Endodermal cell (in vitro differentiated cells): ENCODE measurements at regions not wholly inside any gene's neighbourhood (a gene's known extent, or its start where the extent isn't known, plus 50 kb on each side); places are given as distances from the start of the nearest gene placed in this dataset.

Source experiments
- DNase-seq: peaks from one replicate; pipeline ENCODE4 v3.0.0-alpha.2; 2017
- H3K27ac ChIP-seq: 2 replicates; pipeline ENCODE4 v1.5.1; 2013; ENCODE audit warnings: mild to moderate bottlenecking, low read depth, low read length, moderate library complexity
- H3K27me3 ChIP-seq: 2 replicates; pipeline ENCODE4 v1.6.1; 2013; ENCODE audit warnings: mild to moderate bottlenecking, low read length, moderate library complexity; ENCODE audit not compliant: insufficient read depth, control insufficient read depth, poor library complexity, severe bottlenecking
- H3K36me3 ChIP-seq: 2 replicates; pipeline ENCODE4 v1.7.0; 2013; ENCODE audit warnings: mild to moderate bottlenecking, low read length, moderate library complexity; ENCODE audit not compliant: control insufficient read depth, insufficient read depth
- H3K4me1 ChIP-seq: one replicate; pipeline ENCODE4 v1.7.0; 2013; ENCODE audit warnings: low read length; ENCODE audit not compliant: control insufficient read depth, insufficient read depth
- H3K4me3 ChIP-seq: 2 replicates; pipeline ENCODE4 v1.5.1; 2013; ENCODE audit warnings: mild to moderate bottlenecking, low read length, moderate library complexity
- H3K9ac ChIP-seq: 2 replicates; pipeline ENCODE4 v1.6.1; 2013; ENCODE audit warnings: mild to moderate bottlenecking, low read length, moderate library complexity; ENCODE audit not compliant: poor library complexity, severe bottlenecking; ENCODE audit errors: extremely low read depth
- H3K9me3 ChIP-seq: 2 replicates; pipeline ENCODE4 v1.6.1; 2013; ENCODE audit warnings: mild to moderate bottlenecking, low read length, moderate library complexity; ENCODE audit not compliant: control insufficient read depth
- H3K27ac Mint-ChIP-seq: 2 replicates; pipeline ENCODE4 v1.8.0; 2020; ENCODE audit warnings: mixed read lengths
- H3K27me3 Mint-ChIP-seq: 2 replicates; pipeline ENCODE4 v1.8.0; 2021; ENCODE audit warnings: mild to moderate bottlenecking, mixed read lengths; ENCODE audit not compliant: insufficient read depth
- H3K36me3 Mint-ChIP-seq: 2 replicates; pipeline ENCODE4 v1.8.0; 2020; ENCODE audit warnings: low read depth, mixed read lengths
- H3K4me1 Mint-ChIP-seq: 2 replicates; pipeline ENCODE4 v1.8.0; 2020; ENCODE audit warnings: mixed read lengths
- H3K4me3 Mint-ChIP-seq: 2 replicates; pipeline ENCODE4 v1.8.0; 2020; ENCODE audit warnings: mild to moderate bottlenecking, moderate library complexity, mixed read lengths
- H3K9me3 Mint-ChIP-seq: 2 replicates; pipeline ENCODE4 v1.8.0; 2020; ENCODE audit warnings: mild to moderate bottlenecking, mixed read lengths
- CTCF ChIP-seq: fragments of 200-600 bp; sonication (generic); conservative IDR thresholded peaks from 2 replicates; pipeline ENCODE4 v1.5.0; 2021; ENCODE audit warnings: antibody characterized with exemption, mild to moderate bottlenecking
- WGBS, 2 experiments: methylation state at CpG; one replicate each; pipeline versions ENCODE4 v1.1.5 to v1.1.7; 2013; ENCODE audit warnings: missing lambda C conversion rate in 2 of 2, mixed read lengths in 1 of 2; ENCODE audit not compliant: insufficient coverage in 1 of 2, insufficient read length in 1 of 2; 5-methylcytosine and 5-hydroxymethylcytosine counted together

DNA sequence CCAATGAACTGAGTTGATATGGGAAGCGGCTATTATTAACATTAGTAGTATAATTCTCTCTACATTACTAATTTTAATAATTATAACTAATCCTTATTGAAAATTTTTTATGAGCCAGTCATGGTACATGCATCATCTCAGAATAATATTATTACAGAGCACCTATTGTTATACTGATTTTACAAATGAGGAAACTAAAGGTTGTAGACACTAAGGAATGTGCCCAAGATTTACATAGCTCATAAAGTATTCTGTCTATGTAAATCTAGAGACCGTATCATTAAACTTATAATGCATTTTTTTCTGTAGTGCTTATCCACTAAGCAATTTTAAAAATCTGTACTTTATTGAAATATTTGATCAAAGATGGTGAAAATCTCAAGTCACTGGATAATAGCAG lies 825.9 kb downstream of the PLA2G4A start:
- H3K36me3 Mint-ChIP-seq, result no peaks in the 10 kb centered on the region
- no peak overlapping the region for H3K4me3 ChIP-seq
- H3K36me3 ChIP-seq, result no peaks in the 10 kb centered on the region
- WGBS, 2 experiments, result 100% methylated on average over 1 of the region's 2 CpGs; no CpG with 5 or more reads in 1 of the 2 experiments
- TF ChIP-seq CTCF, result no peak
- H3K4me1 ChIP-seq, result no peaks in the 10 kb centered on the region
- no peaks in the 10 kb centered on the region for H3K27me3 Mint-ChIP-seq
- H3K27ac Mint-ChIP-seq, result no peak overlapping the region
- no peaks in the 10 kb centered on the region for H3K4me1 Mint-ChIP-seq
- H3K9ac ChIP-seq, result no peak overlapping the region
- no peak overlapping the region for H3K4me3 Mint-ChIP-seq
- DNase-seq, result no peak
- no peak overlapping the region for H3K27ac ChIP-seq
- H3K9me3 Mint-ChIP-seq, result no peaks in the 10 kb centered on the region
- H3K9me3 ChIP-seq, result no peaks in the 10 kb centered on the region
- no peaks in the 10 kb centered on the region for H3K27me3 ChIP-seq

DNA sequence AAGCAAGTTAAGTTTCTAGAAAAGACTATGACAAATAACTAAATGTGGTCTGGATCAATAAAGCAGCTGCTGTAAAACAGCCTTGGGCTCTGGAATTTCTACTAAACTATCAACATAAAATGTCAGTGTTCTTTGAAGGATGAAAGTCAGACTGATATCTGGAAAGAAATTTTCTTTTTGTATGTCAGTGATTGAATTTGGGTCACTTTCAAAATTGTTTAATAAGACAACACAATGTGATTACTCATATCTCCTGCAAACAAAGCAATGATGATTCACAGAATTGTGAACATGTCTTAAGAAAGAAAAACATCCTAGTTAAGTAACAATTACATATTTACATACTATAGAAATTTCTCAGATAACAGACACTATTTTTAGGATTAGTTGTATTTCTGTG lies 826.4 kb downstream of the PLA2G4A start:
- Mint-ChIP-seq H3K36me3 (no peaks in the 10 kb centered on the region), H3K27ac (no peak overlapping the region), H3K27me3 (no peaks in the 10 kb centered on the region), H3K4me1 (no peaks in the 10 kb centered on the region), H3K9me3 (no peaks in the 10 kb centered on the region), H3K4me3 (no peak overlapping the region)
- H3K9me3 ChIP-seq, result no peaks in the 10 kb centered on the region
- no peaks in the 10 kb centered on the region for H3K27me3 ChIP-seq
- no peak overlapping the region for H3K4me3 ChIP-seq
- DNase-seq, result no peak
- H3K36me3 ChIP-seq, result no peaks in the 10 kb centered on the region
- TF ChIP-seq CTCF, result no peak
- no peak overlapping the region for H3K27ac ChIP-seq
- H3K9ac ChIP-seq, result no peak overlapping the region
- H3K4me1 ChIP-seq, result no peaks in the 10 kb centered on the region

GRCh38 chr1:187665483-187665882 lies 836.7 kb downstream of the PLA2G4A start:
- no peaks in the 10 kb centered on the region for H3K36me3 ChIP-seq
- no peak overlapping the region for H3K4me3 ChIP-seq
- H3K27me3 Mint-ChIP-seq, result no peaks in the 10 kb centered on the region
- no peak for TF ChIP-seq CTCF
- no peak for DNase-seq
- no peaks in the 10 kb centered on the region for H3K4me1 Mint-ChIP-seq
- no peak overlapping the region for H3K27ac ChIP-seq
- no peaks in the 10 kb centered on the region for H3K27me3 ChIP-seq
- H3K36me3 Mint-ChIP-seq, result no peaks in the 10 kb centered on the region
- H3K9me3 ChIP-seq, result no peaks in the 10 kb centered on the region
- H3K4me3 Mint-ChIP-seq, result no peak overlapping the region
- H3K9ac ChIP-seq, result no peak overlapping the region
- H3K9me3 Mint-ChIP-seq, result no peaks in the 10 kb centered on the region
- no peaks in the 10 kb centered on the region for H3K4me1 ChIP-seq
- no peak overlapping the region for H3K27ac Mint-ChIP-seq
- 92 to 100% methylated on average over 1 to 2 of the region's 2 CpGs for WGBS, 2 experiments
